Upper lobe of left lung (tissue), 4 donors: ENCODE measurements at regions not wholly inside any gene's neighbourhood (a gene's known extent, or its start where the extent isn't known, plus 50 kb on each side); places are given as distances from the start of the nearest gene placed in this dataset.

Source experiments
- EP300 ChIP-seq, 4 donors: sonication (generic); formaldehyde crosslinking; IDR thresholded peaks; one replicate each; pipeline ENCODE4 v1.5.1; 2017; ENCODE audit warnings: antibody characterized with exemption in 4 of 4, control low read depth in 2 of 4
- POLR2A ChIP-seq, 4 donors: fragments of 450-650 bp; IDR thresholded peaks; one replicate each; pipeline ENCODE4 v1.5.1; 2016 to 2017; ENCODE audit warnings: antibody characterized with exemption in 4 of 4, mild to moderate bottlenecking in 2 of 4
- POLR2AphosphoS5 ChIP-seq, 2 donors: sonication (generic); formaldehyde crosslinking; IDR thresholded peaks; one replicate each; pipeline ENCODE4 v1.5.1; 2017; ENCODE audit warnings: antibody characterized with exemption in 2 of 2
- TF ChIP-seq, protein P1 (sequence below), 6 experiments: fragments of 450-650 bp in 4 of 6; fragments of 200-600 bp in 2 of 6; sonication (generic) in 2 of 6; IDR thresholded peaks; one replicate each; pipeline ENCODE4 v1.5.1; 2016 to 2019; ENCODE audit warnings: antibody characterized with exemption in 6 of 6

DNA sequence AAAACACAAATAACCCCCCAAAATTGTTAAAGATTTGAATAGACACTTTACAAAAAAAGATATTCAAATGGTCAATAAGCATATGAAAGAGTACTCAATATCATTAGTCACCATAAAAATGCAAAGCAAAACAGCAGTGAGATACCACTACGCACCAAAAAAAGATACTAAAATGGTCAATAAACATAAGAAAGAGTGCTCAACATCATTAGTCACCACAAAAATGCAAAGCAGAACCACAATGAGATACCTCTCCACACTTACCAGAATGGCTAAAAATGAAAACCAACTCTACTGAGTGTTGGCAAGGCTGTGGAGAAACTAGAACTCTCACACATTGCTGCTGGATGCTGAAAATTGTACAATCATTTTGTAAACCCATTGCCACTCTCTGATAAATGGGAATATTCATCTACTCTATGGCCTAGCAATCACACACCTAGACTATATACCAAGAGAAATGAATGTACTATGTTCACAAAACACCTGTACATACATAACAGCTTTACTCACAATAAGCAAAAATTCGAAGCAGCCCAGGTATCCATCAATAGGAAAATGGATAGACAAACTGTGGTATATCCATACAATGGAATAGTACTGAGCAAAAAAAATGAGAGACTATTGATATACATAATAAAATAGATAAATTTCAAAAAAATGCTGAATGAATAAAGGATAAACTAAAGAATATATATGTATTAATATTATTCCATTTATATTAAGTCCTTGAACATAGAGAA is 205.0 kb upstream of the DAPK1 start:
- no peak for TF ChIP-seq EP300 (IDR thresholded peaks at IDR 0.05)
- TF ChIP-seq, protein P1, sequence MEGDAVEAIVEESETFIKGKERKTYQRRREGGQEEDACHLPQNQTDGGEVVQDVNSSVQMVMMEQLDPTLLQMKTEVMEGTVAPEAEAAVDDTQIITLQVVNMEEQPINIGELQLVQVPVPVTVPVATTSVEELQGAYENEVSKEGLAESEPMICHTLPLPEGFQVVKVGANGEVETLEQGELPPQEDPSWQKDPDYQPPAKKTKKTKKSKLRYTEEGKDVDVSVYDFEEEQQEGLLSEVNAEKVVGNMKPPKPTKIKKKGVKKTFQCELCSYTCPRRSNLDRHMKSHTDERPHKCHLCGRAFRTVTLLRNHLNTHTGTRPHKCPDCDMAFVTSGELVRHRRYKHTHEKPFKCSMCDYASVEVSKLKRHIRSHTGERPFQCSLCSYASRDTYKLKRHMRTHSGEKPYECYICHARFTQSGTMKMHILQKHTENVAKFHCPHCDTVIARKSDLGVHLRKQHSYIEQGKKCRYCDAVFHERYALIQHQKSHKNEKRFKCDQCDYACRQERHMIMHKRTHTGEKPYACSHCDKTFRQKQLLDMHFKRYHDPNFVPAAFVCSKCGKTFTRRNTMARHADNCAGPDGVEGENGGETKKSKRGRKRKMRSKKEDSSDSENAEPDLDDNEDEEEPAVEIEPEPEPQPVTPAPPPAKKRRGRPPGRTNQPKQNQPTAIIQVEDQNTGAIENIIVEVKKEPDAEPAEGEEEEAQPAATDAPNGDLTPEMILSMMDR (IDR thresholded peaks at IDR 0.05), result no peak
- TF ChIP-seq POLR2AphosphoS5 (IDR thresholded peaks at IDR 0.05), result no peak
- TF ChIP-seq POLR2A (IDR thresholded peaks at IDR 0.05), result no peak
